ENCODE measurements at regions not wholly inside any gene's neighbourhood (a gene's known extent, or its start where the extent isn't known, plus 50 kb on each side); places are given as distances from the start of the nearest gene placed in this dataset.

- DNase-seq (ENCODE audit: insufficient read length, low spot score) (no peak), FAIRE-seq (no peak)
- no peak for TF ChIP-seq CTCF (IDR thresholded peaks at IDR 0.05; ENCODE audit: insufficient read depth, missing control alignments)
Observed at GRCh38 chr18:67281746-67282145, 234.8 kb downstream of the DSEL start.

- no peak for FAIRE-seq
- no peak for TF ChIP-seq CTCF (IDR thresholded peaks at IDR 0.05; ENCODE audit: insufficient read depth, missing control alignments)
- no peak for DNase-seq (ENCODE audit: insufficient read length, low spot score)
Observed at GRCh38 chr18:67280486-67281242, 235.9 kb downstream of the DSEL start.

- FAIRE-seq, result no peak
- DNase-seq (ENCODE audit: insufficient read length, low spot score), result no peak
- TF ChIP-seq CTCF (IDR thresholded peaks at IDR 0.05; ENCODE audit: insufficient read depth, missing control alignments), result no peak
Observed at GRCh38 chr18:67279988-67280387, 236.5 kb downstream of the DSEL start.

- FAIRE-seq (no peak), DNase-seq (ENCODE audit: insufficient read length, low spot score) (no peak)
- TF ChIP-seq CTCF (IDR thresholded peaks at IDR 0.05; ENCODE audit: insufficient read depth, missing control alignments), result no peak
Observed at GRCh38 chr18:67278984-67279383, 237.5 kb downstream of the DSEL start.

- no peak for FAIRE-seq
- TF ChIP-seq CTCF (IDR thresholded peaks at IDR 0.05; ENCODE audit: insufficient read depth, missing control alignments), result no peak
- DNase-seq (ENCODE audit: insufficient read length, low spot score), result no peak
Observed at GRCh38 chr18:67276638-67277037, 239.9 kb downstream of the DSEL start.

GRCh38 chr18:67273288-67273687, 243.2 kb downstream of the DSEL start:
- no peak for DNase-seq (ENCODE audit: insufficient read length, low spot score)
- no peak for TF ChIP-seq CTCF (IDR thresholded peaks at IDR 0.05; ENCODE audit: insufficient read depth, missing control alignments)
- FAIRE-seq, result no peak

- no peak for TF ChIP-seq CTCF (IDR thresholded peaks at IDR 0.05; ENCODE audit: insufficient read depth, missing control alignments)
- DNase-seq (ENCODE audit: insufficient read length, low spot score), result no peak
- FAIRE-seq, result no peak
Observed at GRCh38 chr18:67269206-67269605, 247.3 kb downstream of the DSEL start.

Data from D721Med (cell line).